ENCODE measurements at regions not wholly inside any gene's neighbourhood (a gene's known extent, or its start where the extent isn't known, plus 50 kb on each side); places are given as distances from the start of the nearest gene placed in this dataset.
"Not testable (repeated sequence)": the region's sequence is repeated elsewhere in the genome, so short reads cannot be mapped to it uniquely, and the experiment has no call there.

- DNase-seq (no peak), ATAC-seq (no peak)
- Mint-ChIP-seq H3K4me1 (ENCODE audit: low read depth) (no peaks in the 10 kb centered on the region), H3K27ac (no peak overlapping the region), H3K36me3 (ENCODE audit: low read depth) (no peaks in the 10 kb centered on the region), H3K27me3 (no peaks in the 10 kb centered on the region), H3K9me3 (peaks cover 3% of the 10 kb centered on the region), H3K4me3 (no peak overlapping the region)
- intact Hi-C loops (cut with micrococcal nuclease): no loop called here
- no peak for TF ChIP-seq CTCF (IDR thresholded peaks at IDR 0.05)
- ChIA-PET POLR2A (no interaction called here), CTCF (no interaction called here)
Observed at GRCh38 chr11:81253244-81253643, 1480.4 kb downstream of the FAM181B start.

- intact Hi-C loops (cut with micrococcal nuclease): no loop called here
- ChIA-PET CTCF (no interaction called here), POLR2A (no interaction called here)
- H3K4me3 Mint-ChIP-seq: no peak overlapping the region
- no peak for TF ChIP-seq CTCF (IDR thresholded peaks at IDR 0.05)
- no peaks in the 10 kb centered on the region for H3K27me3 Mint-ChIP-seq
- no peak overlapping the region for H3K27ac Mint-ChIP-seq
- no peaks in the 10 kb centered on the region for H3K36me3 Mint-ChIP-seq (ENCODE audit: low read depth)
- no peak for DNase-seq
- H3K9me3 Mint-ChIP-seq: peaks cover 3% of the 10 kb centered on the region
- ATAC-seq: no peak
- H3K4me1 Mint-ChIP-seq (ENCODE audit: low read depth): no peaks in the 10 kb centered on the region
Observed at GRCh38 chr11:81246941-81247340, 1486.7 kb downstream of the FAM181B start.

- intact Hi-C loops (cut with micrococcal nuclease): no loop called here
- no peaks in the 10 kb centered on the region for H3K4me1 Mint-ChIP-seq (ENCODE audit: low read depth)
- ATAC-seq: no peak
- no peak overlapping the region for H3K4me3 Mint-ChIP-seq
- H3K36me3 Mint-ChIP-seq (ENCODE audit: low read depth): no peaks in the 10 kb centered on the region
- ChIA-PET POLR2A (no interaction called here), CTCF (no interaction called here)
- H3K27ac Mint-ChIP-seq: no peak overlapping the region
- TF ChIP-seq CTCF (IDR thresholded peaks at IDR 0.05): no peak
- DNase-seq: no peak
- peaks cover 3% of the 10 kb centered on the region for H3K9me3 Mint-ChIP-seq
- no peaks in the 10 kb centered on the region for H3K27me3 Mint-ChIP-seq
Observed at GRCh38 chr11:81245791-81246190, 1487.9 kb downstream of the FAM181B start.

GRCh38 chr11:81241672-81242275 is 1491.9 kb downstream of the FAM181B start:
- no peak for DNase-seq
- H3K27ac Mint-ChIP-seq: no peak overlapping the region
- no peaks in the 10 kb centered on the region for H3K36me3 Mint-ChIP-seq (ENCODE audit: low read depth)
- H3K27me3 Mint-ChIP-seq: no peaks in the 10 kb centered on the region
- H3K9me3 Mint-ChIP-seq: no peaks in the 10 kb centered on the region
- intact Hi-C loops (cut with micrococcal nuclease): no loop called here
- no peak overlapping the region for H3K4me3 Mint-ChIP-seq
- ChIA-PET POLR2A (no interaction called here), CTCF (no interaction called here)
- no peak for TF ChIP-seq CTCF (IDR thresholded peaks at IDR 0.05)
- no peak for ATAC-seq
- H3K4me1 Mint-ChIP-seq (ENCODE audit: low read depth): no peaks in the 10 kb centered on the region

GRCh38 chr11:81237139-81237538 is 1496.5 kb downstream of the FAM181B start:
- DNase-seq: peak; percentile 3
- H3K36me3 Mint-ChIP-seq (ENCODE audit: low read depth): no peaks in the 10 kb centered on the region
- H3K9me3 Mint-ChIP-seq: no peaks in the 10 kb centered on the region
- intact Hi-C loops (cut with micrococcal nuclease): no loop called here
- H3K4me3 Mint-ChIP-seq: no peak overlapping the region
- H3K4me1 Mint-ChIP-seq (ENCODE audit: low read depth): no peaks in the 10 kb centered on the region
- no peak for TF ChIP-seq CTCF (IDR thresholded peaks at IDR 0.05)
- H3K27ac Mint-ChIP-seq: no peak overlapping the region
- no peak for ATAC-seq
- POLR2A ChIA-PET: no interaction called here
- no peaks in the 10 kb centered on the region for H3K27me3 Mint-ChIP-seq
- CTCF ChIA-PET: interaction anchor here (1.0 to 1.4 kb wide), 2 partner anchors 10 to 12 kb away, joined by 3 to 4 read pairs; no protein-coding TSS in a partner anchor

GRCh38 chr11:81227409-81227808 is 1506.3 kb downstream of the FAM181B start:
- POLR2A ChIA-PET; H3K27ac Mint-ChIP-seq; H3K27me3 Mint-ChIP-seq; intact Hi-C loops (cut with micrococcal nuclease); H3K9me3 Mint-ChIP-seq; H3K36me3 Mint-ChIP-seq (ENCODE audit: low read depth); ATAC-seq; H3K4me3 Mint-ChIP-seq; H3K4me1 Mint-ChIP-seq (ENCODE audit: low read depth); DNase-seq: not testable (repeated sequence)
- CTCF ChIA-PET: interaction anchor here (0.8 kb wide), 1 partner anchor 9 kb away, joined by 3 read pairs; no protein-coding TSS in a partner anchor
